ENCODE measurements at regions not wholly inside any gene's neighbourhood (a gene's known extent, or its start where the extent isn't known, plus 50 kb on each side); places are given as distances from the start of the nearest gene placed in this dataset.

DNA sequence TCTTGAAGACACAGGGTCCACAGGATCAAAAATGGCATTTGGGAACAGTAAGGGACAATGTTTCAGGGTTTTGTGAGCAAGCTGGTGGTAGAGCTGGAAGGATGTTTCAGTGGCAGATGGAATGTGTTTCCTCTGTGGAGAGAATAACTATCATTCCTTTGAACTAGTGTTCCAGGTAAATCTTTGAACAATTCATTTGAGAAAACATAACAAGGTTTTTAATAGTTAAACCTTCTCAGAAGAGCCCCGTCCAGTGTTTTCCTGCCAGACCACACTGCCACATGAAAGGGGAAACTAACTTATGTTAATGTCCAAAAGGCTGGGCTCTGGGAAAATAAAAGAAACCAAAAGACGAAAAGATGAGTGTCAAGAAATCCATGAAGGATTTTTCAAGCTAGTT lies 207.0 kb upstream of the ZNF462 start:
- Mint-ChIP-seq H3K4me3 (no peak overlapping the region), H3K4me1 (no peaks in the 10 kb centered on the region), H3K27ac (no peak overlapping the region), H3K36me3 (no peaks in the 10 kb centered on the region), H3K9me3 (no peaks in the 10 kb centered on the region), H3K27me3 (no peaks in the 10 kb centered on the region)
- no peak for DNase-seq

GRCh38 chr9:106657926-106658325 lies 205.0 kb upstream of the ZNF462 start:
- H3K9me3 Mint-ChIP-seq = no peaks in the 10 kb centered on the region
- DNase-seq = no peak
- no peaks in the 10 kb centered on the region for H3K36me3 Mint-ChIP-seq
- H3K27ac Mint-ChIP-seq = no peak overlapping the region
- no peaks in the 10 kb centered on the region for H3K4me1 Mint-ChIP-seq
- H3K4me3 Mint-ChIP-seq = no peak overlapping the region
- H3K27me3 Mint-ChIP-seq = no peaks in the 10 kb centered on the region

- no peaks in the 10 kb centered on the region for H3K36me3 Mint-ChIP-seq
- no peaks in the 10 kb centered on the region for H3K9me3 Mint-ChIP-seq
- H3K27me3 Mint-ChIP-seq = peaks cover 4% of the 10 kb centered on the region
- H3K27ac Mint-ChIP-seq = no peak overlapping the region
- H3K4me3 Mint-ChIP-seq = no peak overlapping the region
- DNase-seq = no peak
- no peaks in the 10 kb centered on the region for H3K4me1 Mint-ChIP-seq
Measured at GRCh38 chr9:106668534-106668933, 194.4 kb upstream of the ZNF462 start.

GRCh38 chr9:106669835-106670234 lies 193.1 kb upstream of the ZNF462 start:
- H3K9me3 Mint-ChIP-seq = no peaks in the 10 kb centered on the region
- no peak overlapping the region for H3K27ac Mint-ChIP-seq
- H3K36me3 Mint-ChIP-seq = no peaks in the 10 kb centered on the region
- DNase-seq = no peak
- no peaks in the 10 kb centered on the region for H3K4me1 Mint-ChIP-seq
- H3K27me3 Mint-ChIP-seq = peaks cover 4% of the 10 kb centered on the region
- H3K4me3 Mint-ChIP-seq = no peak overlapping the region

- no peaks in the 10 kb centered on the region for H3K9me3 Mint-ChIP-seq
- DNase-seq = no peak
- H3K4me1 Mint-ChIP-seq = no peaks in the 10 kb centered on the region
Measured at GRCh38 chr9:106670418-106670817, 192.5 kb upstream of the ZNF462 start.

GRCh38 chr9:106675780-106676179 lies 187.2 kb upstream of the ZNF462 start:
- Mint-ChIP-seq H3K27me3 (no peaks in the 10 kb centered on the region), H3K4me1 (no peaks in the 10 kb centered on the region), H3K9me3 (no peaks in the 10 kb centered on the region), H3K36me3 (no peaks in the 10 kb centered on the region), H3K27ac (no peak overlapping the region), H3K4me3 (no peak overlapping the region)
- no peak for DNase-seq

More at GRCh38 chr9:106670418-106670817, 192.5 kb upstream of the ZNF462 start:
- H3K4me3 Mint-ChIP-seq = no peak overlapping the region
- no peaks in the 10 kb centered on the region for H3K36me3 Mint-ChIP-seq
- H3K27me3 Mint-ChIP-seq = peaks cover 4% of the 10 kb centered on the region
- H3K27ac Mint-ChIP-seq = no peak overlapping the region

GRCh38 chr9:106677374-106677773 lies 185.6 kb upstream of the ZNF462 start:
- H3K27me3 Mint-ChIP-seq = no peaks in the 10 kb centered on the region
- H3K9me3 Mint-ChIP-seq = no peaks in the 10 kb centered on the region
- H3K4me1 Mint-ChIP-seq = no peaks in the 10 kb centered on the region
- no peak overlapping the region for H3K27ac Mint-ChIP-seq
- no peaks in the 10 kb centered on the region for H3K36me3 Mint-ChIP-seq
- no peak for DNase-seq
- H3K4me3 Mint-ChIP-seq = no peak overlapping the region

- Mint-ChIP-seq H3K4me3 (no peak overlapping the region), H3K27me3 (no peaks in the 10 kb centered on the region), H3K27ac (no peak overlapping the region), H3K9me3 (no peaks in the 10 kb centered on the region), H3K36me3 (no peaks in the 10 kb centered on the region), H3K4me1 (no peaks in the 10 kb centered on the region)
- DNase-seq = no peak
Measured at GRCh38 chr9:106677830-106678229, 185.1 kb upstream of the ZNF462 start.

DNA sequence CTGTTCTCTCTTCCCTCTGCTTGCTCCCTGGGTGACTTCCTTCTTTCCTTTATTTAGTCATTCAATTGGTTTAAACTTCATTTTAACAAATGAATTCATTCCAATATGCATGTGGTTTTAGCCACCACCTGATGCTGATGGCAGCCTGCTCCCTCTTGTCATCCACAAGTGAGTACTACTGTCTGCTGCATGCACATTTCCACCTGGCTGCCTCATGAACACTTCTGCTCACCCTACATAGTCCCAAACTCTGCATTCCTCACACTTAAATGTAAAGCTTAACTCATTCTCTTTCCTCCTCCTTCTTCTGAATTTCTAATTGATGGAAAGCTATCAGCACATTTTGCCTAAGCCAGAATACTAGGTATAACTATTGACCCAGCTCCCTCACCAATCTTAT lies 184.7 kb upstream of the ZNF462 start:
- peaks cover 3% of the 10 kb centered on the region for H3K27me3 Mint-ChIP-seq
- H3K4me3 Mint-ChIP-seq = no peak overlapping the region
- no peak overlapping the region for H3K27ac Mint-ChIP-seq
- H3K4me1 Mint-ChIP-seq = no peaks in the 10 kb centered on the region
- H3K36me3 Mint-ChIP-seq = no peaks in the 10 kb centered on the region
- no peak for DNase-seq
- H3K9me3 Mint-ChIP-seq = no peaks in the 10 kb centered on the region

GRCh38 chr9:106682420-106682819 lies 180.5 kb upstream of the ZNF462 start:
- no peaks in the 10 kb centered on the region for H3K9me3 Mint-ChIP-seq
- H3K36me3 Mint-ChIP-seq = no peaks in the 10 kb centered on the region
- no peak overlapping the region for H3K4me3 Mint-ChIP-seq
- no peak overlapping the region for H3K27ac Mint-ChIP-seq
- DNase-seq = no peak
- no peaks in the 10 kb centered on the region for H3K4me1 Mint-ChIP-seq
- peaks cover 3% of the 10 kb centered on the region for H3K27me3 Mint-ChIP-seq

DNA sequence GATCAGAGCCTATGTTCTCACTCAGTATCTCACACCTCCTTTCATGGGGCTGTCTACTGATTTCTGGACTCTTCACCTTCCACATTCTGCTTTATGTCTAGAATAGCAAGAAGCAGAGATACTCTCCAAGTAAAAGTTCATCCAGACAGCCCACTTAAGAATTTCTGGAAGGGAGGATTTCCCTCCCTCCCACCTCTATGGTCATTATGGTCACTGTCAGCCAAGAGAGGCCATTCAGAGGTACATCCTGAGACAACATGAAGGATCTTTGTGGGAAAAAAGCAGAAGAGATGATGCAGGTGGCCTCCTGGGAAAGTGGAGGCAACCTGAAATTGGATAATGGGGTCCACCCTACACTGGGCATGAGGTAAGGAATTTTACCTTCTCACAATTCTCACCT lies 179.5 kb upstream of the ZNF462 start:
- DNase-seq = no peak
- Mint-ChIP-seq H3K27me3 (peaks cover 3% of the 10 kb centered on the region), H3K4me3 (no peak overlapping the region), H3K9me3 (no peaks in the 10 kb centered on the region), H3K27ac (no peak overlapping the region), H3K36me3 (no peaks in the 10 kb centered on the region), H3K4me1 (no peaks in the 10 kb centered on the region)

DNA sequence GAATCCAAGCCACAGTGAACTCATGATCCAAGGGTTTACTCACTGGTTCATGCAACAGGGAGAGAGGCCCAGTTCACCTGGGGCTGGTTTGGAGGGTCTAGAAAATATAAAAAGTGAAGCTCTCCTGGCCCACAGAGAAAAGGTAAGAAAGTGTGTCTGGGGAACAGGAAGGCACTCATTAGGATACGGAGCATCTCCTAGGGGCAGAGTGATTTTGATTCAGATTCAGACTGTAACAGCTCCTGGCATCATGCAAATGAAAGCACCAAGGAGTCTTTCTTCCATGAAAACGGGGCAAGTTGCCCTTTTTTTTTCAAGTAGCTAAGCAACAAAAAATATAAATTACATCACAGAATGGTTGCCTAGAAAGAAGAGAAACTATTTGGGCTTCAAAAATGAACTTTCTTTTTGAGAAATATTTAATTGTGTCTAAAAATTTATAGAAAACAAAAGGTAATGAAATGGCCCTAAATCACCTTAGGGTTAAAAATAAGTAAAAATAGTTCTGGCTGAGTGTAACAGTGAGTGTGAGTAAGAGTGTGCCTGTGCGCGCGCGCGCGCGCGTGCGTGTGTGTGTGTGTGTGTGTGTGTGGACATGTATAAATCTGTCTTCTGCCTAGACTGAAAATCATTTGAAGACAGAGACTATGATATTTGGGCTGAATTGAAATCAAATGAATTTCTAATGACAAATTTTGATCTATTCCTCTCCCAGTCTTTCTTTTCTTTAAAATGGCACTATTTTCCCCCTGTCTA lies 177.8 kb upstream of the ZNF462 start:
- Mint-ChIP-seq H3K4me1 (no peaks in the 10 kb centered on the region), H3K27ac (no peak overlapping the region), H3K4me3 (no peak overlapping the region), H3K9me3 (no peaks in the 10 kb centered on the region), H3K36me3 (no peaks in the 10 kb centered on the region), H3K27me3 (peaks cover 3% of the 10 kb centered on the region)
- no peak for DNase-seq

DNA sequence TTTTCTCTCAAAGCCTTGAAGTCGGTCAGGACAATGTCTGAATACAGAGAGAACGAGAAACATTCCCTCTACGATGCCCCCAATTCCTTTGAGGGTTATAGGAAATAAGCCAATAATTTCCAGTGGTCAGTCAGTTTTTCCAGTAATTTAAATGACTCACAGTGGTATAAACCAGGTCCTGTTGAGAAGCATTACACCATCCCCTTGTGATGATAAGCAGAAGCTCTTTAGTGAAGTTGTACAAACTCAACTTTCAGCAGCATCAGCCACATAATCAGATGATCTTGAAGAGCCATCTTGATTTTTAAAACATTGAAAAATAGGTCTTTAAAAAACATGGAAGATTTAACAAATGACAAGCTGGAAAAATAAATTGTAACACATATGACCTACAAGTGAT lies 173.9 kb upstream of the ZNF462 start:
- no peak for DNase-seq
- H3K4me3 Mint-ChIP-seq = no peak overlapping the region
- H3K36me3 Mint-ChIP-seq = no peaks in the 10 kb centered on the region
- H3K4me1 Mint-ChIP-seq = no peaks in the 10 kb centered on the region
- no peaks in the 10 kb centered on the region for H3K9me3 Mint-ChIP-seq
- H3K27me3 Mint-ChIP-seq = no peaks in the 10 kb centered on the region
- H3K27ac Mint-ChIP-seq = no peak overlapping the region

- no peak overlapping the region for H3K27ac Mint-ChIP-seq
- no peak for DNase-seq
- H3K4me1 Mint-ChIP-seq = no peaks in the 10 kb centered on the region
- no peak overlapping the region for H3K4me3 Mint-ChIP-seq
- no peaks in the 10 kb centered on the region for H3K9me3 Mint-ChIP-seq
- H3K27me3 Mint-ChIP-seq = no peaks in the 10 kb centered on the region
- H3K36me3 Mint-ChIP-seq = no peaks in the 10 kb centered on the region
Measured at GRCh38 chr9:106691627-106692026, 171.3 kb upstream of the ZNF462 start.

DNA sequence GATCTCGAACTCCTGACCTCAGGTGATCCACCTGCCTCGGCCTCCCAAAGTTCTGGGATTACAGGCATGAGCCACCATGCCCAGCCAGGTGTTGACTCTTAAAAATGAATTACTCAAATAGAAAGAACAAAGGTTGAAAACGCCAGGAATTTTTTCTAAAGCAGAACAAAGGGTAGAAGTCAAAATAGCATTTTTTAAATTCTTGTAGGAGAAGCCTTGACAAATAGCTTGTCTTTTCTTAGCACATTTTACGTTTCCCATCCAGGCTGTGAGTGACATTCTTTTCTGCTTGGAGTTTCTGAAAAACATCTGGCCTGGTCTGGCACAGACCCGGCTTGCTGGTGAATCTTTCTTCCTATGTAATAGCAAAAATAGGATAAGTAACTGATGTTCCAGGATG lies 169.4 kb upstream of the ZNF462 start:
- Mint-ChIP-seq H3K4me1 (no peaks in the 10 kb centered on the region), H3K4me3 (no peak overlapping the region), H3K27ac (no peak overlapping the region), H3K9me3 (no peaks in the 10 kb centered on the region), H3K27me3 (no peaks in the 10 kb centered on the region), H3K36me3 (no peaks in the 10 kb centered on the region)
- no peak for DNase-seq

DNA sequence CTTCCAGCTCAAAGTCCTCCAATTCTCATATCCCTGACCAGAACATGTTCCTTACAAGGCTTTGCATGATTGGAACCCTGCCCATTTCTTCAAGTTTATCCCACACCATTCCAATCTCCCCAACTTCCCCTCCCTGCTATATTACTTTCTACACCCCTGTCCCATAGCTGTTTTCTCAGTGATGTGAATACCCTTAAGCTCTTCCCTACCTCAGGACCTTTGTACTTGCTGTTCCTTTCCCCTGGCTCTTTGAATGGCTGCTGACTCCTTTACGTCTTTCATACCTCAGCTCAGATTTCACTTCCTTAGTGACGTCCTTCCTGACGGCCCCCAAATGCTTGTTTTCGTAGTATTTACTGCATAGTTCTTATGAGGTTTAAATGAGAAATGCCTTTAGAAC lies 166.2 kb upstream of the ZNF462 start:
- no peak for DNase-seq
- no peak overlapping the region for H3K27ac Mint-ChIP-seq
- no peaks in the 10 kb centered on the region for H3K36me3 Mint-ChIP-seq

More for the DNA sequence above, 166.2 kb upstream of the ZNF462 start:
- Mint-ChIP-seq H3K4me1 (no peaks in the 10 kb centered on the region), H3K4me3 (no peak overlapping the region), H3K27me3 (no peaks in the 10 kb centered on the region), H3K9me3 (no peaks in the 10 kb centered on the region)
